HFF-Myc (cell line): ENCODE measurements at regions not wholly inside any gene's neighbourhood (a gene's known extent, or its start where the extent isn't known, plus 50 kb on each side); places are given as distances from the start of the nearest gene placed in this dataset.

Source experiments
- DNase-seq: peaks from one replicate; pipeline ENCODE4 v3.0.0-alpha.2; 2011; ENCODE audit warnings: low read depth; ENCODE audit errors: extremely low read depth
- H3K4me3 ChIP-seq: replicated peaks from 2 replicates; pipeline ENCODE4 v1.5.1; 2011; ENCODE audit warnings: low read depth, mild to moderate bottlenecking, control low read depth, low read length
- CTCF ChIP-seq: IDR thresholded peaks from 2 replicates; pipeline ENCODE4 v1.5.1; 2012; ENCODE audit warnings: mild to moderate bottlenecking, low read depth, low read length, control low read depth; ENCODE audit errors: missing control alignments

GRCh38 chr13:30816736-30817135, 81.4 kb downstream of the ALOX5AP start:
- TF ChIP-seq CTCF = no peak
- no peak for DNase-seq
- H3K4me3 ChIP-seq = no peak overlapping the region

GRCh38 chr13:30818323-30818960, 83.1 kb downstream of the ALOX5AP start:
- TF ChIP-seq CTCF = no peak
- DNase-seq = no peak

GRCh38 chr13:30819136-30819888, 84.0 kb downstream of the ALOX5AP start:
- H3K4me3 ChIP-seq = no peak overlapping the region
- no peak for TF ChIP-seq CTCF
- no peak for DNase-seq

More at GRCh38 chr13:30818323-30818960, 83.1 kb downstream of the ALOX5AP start:
- no peak overlapping the region for H3K4me3 ChIP-seq

GRCh38 chr13:30821421-30821820, 84.7 kb upstream of the MEDAG start:
- DNase-seq = no peak
- TF ChIP-seq CTCF = no peak
- H3K4me3 ChIP-seq = no peak overlapping the region

- DNase-seq = no peak
- TF ChIP-seq CTCF = no peak
- H3K4me3 ChIP-seq = no peak overlapping the region
These were observed 81.4 kb upstream of the MEDAG start for GRCh38 chr13:30824651-30825050.

GRCh38 chr13:30826911-30827577, 79.0 kb upstream of the MEDAG start:
- DNase-seq = no peak
- TF ChIP-seq CTCF = no peak
- H3K4me3 ChIP-seq = no peak overlapping the region
